ENCODE measurements at regions not wholly inside any gene's neighbourhood (a gene's known extent, or its start where the extent isn't known, plus 50 kb on each side); places are given as distances from the start of the nearest gene placed in this dataset.

- TF ChIP-seq CTCF (IDR thresholded peaks at IDR 0.05) (no peak), POLR2A (IDR thresholded peaks at IDR 0.05) (no peak), POLR2AphosphoS5 (IDR thresholded peaks at IDR 0.05) (no peak)
Observed at GRCh38 chr13:75146436-75146835, 335.5 kb downstream of the TBC1D4 start.
